ENCODE measurements at regions not wholly inside any gene's neighbourhood (a gene's known extent, or its start where the extent isn't known, plus 50 kb on each side); places are given as distances from the start of the nearest gene placed in this dataset.

DNA sequence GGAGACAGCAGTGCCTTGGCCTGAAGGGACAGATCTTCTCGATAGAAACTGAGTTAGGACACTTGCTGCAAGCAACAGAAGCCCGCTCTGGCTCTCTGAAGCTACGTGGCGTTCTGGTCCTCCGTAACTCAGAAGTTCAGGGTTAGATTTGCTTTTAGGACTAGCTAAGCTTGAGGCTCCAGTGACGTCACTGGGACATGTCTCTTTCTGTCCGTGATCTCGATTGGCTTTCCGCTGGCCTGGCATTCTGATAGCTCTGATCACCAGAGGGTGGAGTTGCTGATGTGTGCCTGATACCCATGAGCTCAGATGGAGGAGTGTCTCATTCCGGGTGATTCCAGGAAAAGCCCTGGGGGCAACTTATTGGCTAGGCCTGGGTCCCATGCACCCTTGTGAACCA is 75.0 kb downstream of the GLI2 start:
- Histone ChIP-seq H3K4me1 (ENCODE audit: control insufficient read depth, extremely low read depth, insufficient read depth, low read length) (no peaks in the 10 kb centered on the region), H3K79me2 (ENCODE audit: control insufficient read depth, insufficient read depth, low read length) (no peaks in the 10 kb centered on the region), H3K9me1 (replicated peaks; ENCODE audit: control insufficient read depth, extremely low read depth, insufficient read depth, low read length) (no peaks in the 10 kb centered on the region), H3K4me3 (replicated peaks in 1 of 3; ENCODE audit: insufficient read depth in 1 of 3, low read depth in 1 of 3, low read length in 3 of 3) (no peak overlapping the region), H3K9me3 (replicated peaks; ENCODE audit: control insufficient read depth, insufficient read depth, low read length) (no peaks in the 10 kb centered on the region), H3K9ac (replicated peaks; ENCODE audit: extremely low read depth, insufficient read depth, low read length) (no peak overlapping the region), H3K36me3 (ENCODE audit: control insufficient read depth in 2 of 2, extremely low read depth in 1 of 2, insufficient read depth in 2 of 2, low read length in 2 of 2) (no peaks in the 10 kb centered on the region), H3K27me3 (ENCODE audit: control insufficient read depth in 2 of 2, insufficient read depth in 2 of 2, low read length in 2 of 2) (no peaks in the 10 kb centered on the region), H3K27ac (ENCODE audit: insufficient read depth, low read depth, low read length) (no peak overlapping the region), H4K20me1 (replicated peaks; ENCODE audit: control insufficient read depth, extremely low read depth, insufficient read depth, low read length) (no peaks in the 10 kb centered on the region), H3K4me2 (ENCODE audit: insufficient read depth, low read length) (no peak overlapping the region), H2AFZ (ENCODE audit: low read depth, low read length) (no peak overlapping the region)
- no peak for TF ChIP-seq JUN (IDR thresholded peaks at IDR 0.05; ENCODE audit: borderline replicate concordance, insufficient read depth, insufficient read length, low read depth)
- TF ChIP-seq POLR2AphosphoS5 (IDR thresholded peaks at IDR 0.05; ENCODE audit: insufficient read depth, low read depth, low read length) = no peak
- TF ChIP-seq EZH2 (IDR thresholded peaks at IDR 0.05; ENCODE audit: borderline replicate concordance, low read depth, low read length, severe bottlenecking) = no peak
- no peak for TF ChIP-seq POLR2A (IDR thresholded peaks at IDR 0.05; ENCODE audit: low read depth, low read length)
- TF ChIP-seq GATA2 (IDR thresholded peaks at IDR 0.05; ENCODE audit: insufficient read depth, insufficient read length, low read depth, low read length) = no peak
- TF ChIP-seq FOS (IDR thresholded peaks at IDR 0.05; ENCODE audit: borderline replicate concordance, insufficient read depth, low read length) = no peak
- TF ChIP-seq MAX (IDR thresholded peaks at IDR 0.05; ENCODE audit: insufficient read depth, insufficient read length) = no peak
- no peak for TF ChIP-seq CTCF (IDR thresholded peaks at IDR 0.05; ENCODE audit: extremely low read depth in 1 of 2, insufficient read depth in 1 of 2, low read depth in 1 of 2, low read length in 2 of 2)
- TF ChIP-seq MYC (IDR thresholded peaks at IDR 0.05; ENCODE audit: low read depth, low read length) = no peak
- CTCF ChIA-PET = no interaction called here
- FAIRE-seq = no peak
- BruUV-seq (replicated peaks) = no TSS peak
- POLR2A ChIA-PET = interaction anchor here (0.6 kb wide), 1 partner anchor 396 kb away, joined by 5 read pairs; no protein-coding TSS in a partner anchor
- dilution Hi-C loops (cut with MboI; ENCODE audit: extremely low pct_ligation_motif_present, low sequenced_read_pairs) (no loop called here), intact Hi-C loops (cut with micrococcal nuclease) (no loop called here)
- no peak for DNase-seq (ENCODE audit: low read depth, low spot score)
